OCI-LY1 (cell line): ENCODE measurements at regions not wholly inside any gene's neighbourhood (a gene's known extent, or its start where the extent isn't known, plus 50 kb on each side); places are given as distances from the start of the nearest gene placed in this dataset.

Source experiments
- H2AFZ ChIP-seq: fragments of 200-600 bp; sonication (generic), shearing (Covaris generic); 2 replicates; pipeline ENCODE4 v1.6.0; 2014; ENCODE audit warnings: antibody characterized with exemption, mild to moderate bottlenecking, low read length
- H3F3A ChIP-seq: fragments of 200-600 bp; sonication (generic), shearing (Covaris generic); 2 replicates; pipeline ENCODE4 v1.6.0; 2014; ENCODE audit warnings: mild to moderate bottlenecking, antibody characterized with exemption, low read length, moderate library complexity; ENCODE audit not compliant: insufficient read depth
- H3K27ac ChIP-seq: fragments of 200-600 bp; sonication (generic); 2 replicates; pipeline ENCODE4 v1.5.1; 2014; ENCODE audit warnings: low read length, mixed run types, mild to moderate bottlenecking, low read depth; ENCODE audit not compliant: poor library complexity, severe bottlenecking
- H3K27me3 ChIP-seq: fragments of 200-600 bp; sonication (generic); 2 replicates; pipeline ENCODE4 v1.6.0; 2014; ENCODE audit warnings: antibody characterized with exemption, mild to moderate bottlenecking, low read length, moderate library complexity; ENCODE audit not compliant: insufficient read depth
- H3K36me3 ChIP-seq: fragments of 200-600 bp; sonication (generic); 2 replicates; pipeline ENCODE4 v1.6.1; 2014; ENCODE audit warnings: mild to moderate bottlenecking, antibody characterized with exemption, low read length, moderate library complexity, mixed read lengths; ENCODE audit not compliant: insufficient read depth
- H3K4me1 ChIP-seq: fragments of 200-600 bp; sonication (generic); 2 replicates; pipeline ENCODE4 v1.5.1; 2014; ENCODE audit warnings: mild to moderate bottlenecking, low read length, moderate library complexity; ENCODE audit not compliant: insufficient read depth, severe bottlenecking
- H3K4me2 ChIP-seq: fragments of 200-600 bp; sonication (generic), shearing (Covaris generic); 2 replicates; pipeline ENCODE4 v1.6.1; 2014; ENCODE audit warnings: low read length
- H3K4me3 ChIP-seq: fragments of 200-600 bp; sonication (generic); 2 replicates; pipeline ENCODE4 v1.5.1; 2014; ENCODE audit warnings: low read length, low read depth, mild to moderate bottlenecking, mixed read lengths; ENCODE audit not compliant: poor library complexity, severe bottlenecking
- H3K79me2 ChIP-seq: fragments of 200-600 bp; shearing (Covaris generic); 2 replicates; pipeline ENCODE4 v1.6.1; 2016; ENCODE audit warnings: mixed run types, low read length, mixed read lengths; ENCODE audit not compliant: insufficient read depth
- H3K9ac ChIP-seq: fragments of 200-600 bp; sonication (generic), shearing (Covaris generic); 2 replicates; pipeline ENCODE4 v1.6.1; 2014; ENCODE audit warnings: mild to moderate bottlenecking, low read length, mixed read lengths
- H3K9me2 ChIP-seq: fragments of 200-600 bp; sonication (generic), shearing (Covaris generic); 2 replicates; pipeline ENCODE4 v1.6.1; 2014; ENCODE audit warnings: low read depth, mild to moderate bottlenecking, low read length, mixed read lengths
- H3K9me3 ChIP-seq: fragments of 200-600 bp; shearing (Covaris generic); 2 replicates; pipeline ENCODE4 v1.6.1; 2014; ENCODE audit warnings: low read length, mixed read lengths
- H4K20me1 ChIP-seq: fragments of 200-600 bp; sonication (generic), shearing (Covaris generic); 2 replicates; pipeline ENCODE4 v1.6.0; 2016; ENCODE audit warnings: mild to moderate bottlenecking, low read length; ENCODE audit not compliant: insufficient read depth
- EZH2 ChIP-seq: fragments of 200-600 bp; sonication (generic), shearing (Covaris generic); IDR thresholded peaks from 2 replicates; pipeline ENCODE4 v1.8.0; 2017; ENCODE audit warnings: borderline replicate concordance, mixed run types, mild to moderate bottlenecking, antibody characterized with exemption, low read length, moderate library complexity, mixed read lengths
- TF ChIP-seq, protein P1 (sequence below): fragments of 200-600 bp; sonication (generic), shearing (Covaris generic); IDR thresholded peaks from 2 replicates; pipeline ENCODE4 v1.5.1; 2017; ENCODE audit warnings: mild to moderate bottlenecking, antibody characterized with exemption, low read length, moderate library complexity, mixed read lengths

DNA sequence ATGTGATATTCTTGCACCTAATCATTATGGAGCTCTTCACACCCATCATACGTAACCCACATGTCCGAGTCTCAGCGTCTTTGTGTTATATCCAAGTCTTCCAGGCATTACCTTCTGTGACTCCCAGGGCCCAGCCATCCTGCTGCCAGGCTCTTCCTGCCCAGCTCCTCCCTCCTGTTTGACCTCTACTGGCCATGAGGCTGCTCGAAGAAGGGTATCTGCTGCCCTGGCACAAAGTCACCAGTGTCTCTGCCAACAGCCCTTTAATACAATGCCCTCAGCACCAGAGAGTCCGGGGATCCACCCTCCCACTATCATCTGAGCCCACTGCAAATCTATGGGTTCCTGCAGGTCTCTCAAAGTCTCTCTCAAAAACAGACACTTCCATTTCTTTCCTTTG is 65.3 kb upstream of the WAC start:
- H3K9ac ChIP-seq = no peak overlapping the region
- H3K9me2 ChIP-seq = no peaks in the 10 kb centered on the region
- H3K4me2 ChIP-seq = no peak overlapping the region
- no peaks in the 10 kb centered on the region for H3K79me2 ChIP-seq
- H3K36me3 ChIP-seq = no peaks in the 10 kb centered on the region
- no peak overlapping the region for H2AFZ ChIP-seq
- no peaks in the 10 kb centered on the region for H3K27me3 ChIP-seq
- no peaks in the 10 kb centered on the region for H3K9me3 ChIP-seq
- no peak overlapping the region for H3K27ac ChIP-seq
- H3F3A ChIP-seq = no peaks in the 10 kb centered on the region
- no peak overlapping the region for H3K4me3 ChIP-seq
- no peaks in the 10 kb centered on the region for H3K4me1 ChIP-seq
- no peaks in the 10 kb centered on the region for H4K20me1 ChIP-seq
- no peak for TF ChIP-seq EZH2

- TF ChIP-seq, protein P1, sequence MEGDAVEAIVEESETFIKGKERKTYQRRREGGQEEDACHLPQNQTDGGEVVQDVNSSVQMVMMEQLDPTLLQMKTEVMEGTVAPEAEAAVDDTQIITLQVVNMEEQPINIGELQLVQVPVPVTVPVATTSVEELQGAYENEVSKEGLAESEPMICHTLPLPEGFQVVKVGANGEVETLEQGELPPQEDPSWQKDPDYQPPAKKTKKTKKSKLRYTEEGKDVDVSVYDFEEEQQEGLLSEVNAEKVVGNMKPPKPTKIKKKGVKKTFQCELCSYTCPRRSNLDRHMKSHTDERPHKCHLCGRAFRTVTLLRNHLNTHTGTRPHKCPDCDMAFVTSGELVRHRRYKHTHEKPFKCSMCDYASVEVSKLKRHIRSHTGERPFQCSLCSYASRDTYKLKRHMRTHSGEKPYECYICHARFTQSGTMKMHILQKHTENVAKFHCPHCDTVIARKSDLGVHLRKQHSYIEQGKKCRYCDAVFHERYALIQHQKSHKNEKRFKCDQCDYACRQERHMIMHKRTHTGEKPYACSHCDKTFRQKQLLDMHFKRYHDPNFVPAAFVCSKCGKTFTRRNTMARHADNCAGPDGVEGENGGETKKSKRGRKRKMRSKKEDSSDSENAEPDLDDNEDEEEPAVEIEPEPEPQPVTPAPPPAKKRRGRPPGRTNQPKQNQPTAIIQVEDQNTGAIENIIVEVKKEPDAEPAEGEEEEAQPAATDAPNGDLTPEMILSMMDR = no peak
- no peak for TF ChIP-seq EZH2
- Histone ChIP-seq H3K27ac (no peak overlapping the region), H2AFZ (no peak overlapping the region), H3K4me1 (no peaks in the 10 kb centered on the region), H3K79me2 (no peaks in the 10 kb centered on the region), H3K36me3 (no peaks in the 10 kb centered on the region), H3K4me3 (no peak overlapping the region), H3K9ac (no peak overlapping the region), H3K9me3 (no peaks in the 10 kb centered on the region), H3K27me3 (no peaks in the 10 kb centered on the region), H3K4me2 (no peak overlapping the region), H4K20me1 (no peaks in the 10 kb centered on the region), H3K9me2 (no peaks in the 10 kb centered on the region), H3F3A (no peaks in the 10 kb centered on the region)
Observed at GRCh38 chr10:28468707-28469483, 64.0 kb upstream of the WAC start.

- H2AFZ ChIP-seq = no peak overlapping the region
- H3K9me2 ChIP-seq = no peaks in the 10 kb centered on the region
- TF ChIP-seq EZH2 = no peak
- TF ChIP-seq, protein P1 = no peak
- H3K27me3 ChIP-seq = no peaks in the 10 kb centered on the region
- H3K9me3 ChIP-seq = no peaks in the 10 kb centered on the region
- H3K79me2 ChIP-seq = no peaks in the 10 kb centered on the region
- no peaks in the 10 kb centered on the region for H3K4me1 ChIP-seq
- no peaks in the 10 kb centered on the region for H4K20me1 ChIP-seq
- H3K36me3 ChIP-seq = no peaks in the 10 kb centered on the region
- no peak overlapping the region for H3K4me2 ChIP-seq
- H3K9ac ChIP-seq = no peak overlapping the region
- no peak overlapping the region for H3K27ac ChIP-seq
- no peak overlapping the region for H3K4me3 ChIP-seq
- no peaks in the 10 kb centered on the region for H3F3A ChIP-seq
Observed at GRCh38 chr10:28470873-28471651, 61.9 kb upstream of the WAC start.
